ENCODE measurements at regions not wholly inside any gene's neighbourhood (a gene's known extent, or its start where the extent isn't known, plus 50 kb on each side); places are given as distances from the start of the nearest gene placed in this dataset.

GRCh38 chr7:125877246-125877645 is 947.6 kb upstream of the POT1 start:
- no peak for ATAC-seq (ENCODE audit: insufficient number of reproducible peaks, low FRiP score, low read depth)
- no peak overlapping the region for H3K27ac ChIP-seq

GRCh38 chr7:125876431-125876830 is 946.8 kb upstream of the POT1 start:
- no peaks in the 10 kb centered on the region for H3K9me3 ChIP-seq
- no peak overlapping the region for H3K27ac ChIP-seq
- no peak for ATAC-seq (ENCODE audit: insufficient number of reproducible peaks, low FRiP score, low read depth)
- no peaks in the 10 kb centered on the region for H3K4me1 ChIP-seq (ENCODE audit: control insufficient read depth in 1 of 2, low read depth in 2 of 2)
- no peaks in the 10 kb centered on the region for H3K27me3 ChIP-seq (replicated peaks; ENCODE audit: insufficient read depth)
- no peak for DNase-seq (ENCODE audit: low spot score)
- TF ChIP-seq CTCF (IDR thresholded peaks at IDR 0.05) = no peak
- H3K36me3 ChIP-seq = no peaks in the 10 kb centered on the region
- no peak overlapping the region for H3K4me3 ChIP-seq

More at GRCh38 chr7:125877246-125877645, 947.6 kb upstream of the POT1 start:
- TF ChIP-seq CTCF (IDR thresholded peaks at IDR 0.05) = no peak
- DNase-seq (ENCODE audit: low spot score) = no peak
- no peak overlapping the region for H3K4me3 ChIP-seq
- no peaks in the 10 kb centered on the region for H3K27me3 ChIP-seq (replicated peaks; ENCODE audit: insufficient read depth)
- H3K4me1 ChIP-seq (ENCODE audit: control insufficient read depth in 1 of 2, low read depth in 2 of 2) = no peaks in the 10 kb centered on the region
- H3K36me3 ChIP-seq = no peaks in the 10 kb centered on the region
- no peaks in the 10 kb centered on the region for H3K9me3 ChIP-seq

GRCh38 chr7:125871431-125871830 is 941.8 kb upstream of the POT1 start:
- H3K36me3 ChIP-seq = no peaks in the 10 kb centered on the region
- no peaks in the 10 kb centered on the region for H3K4me1 ChIP-seq (ENCODE audit: control insufficient read depth in 1 of 2, low read depth in 2 of 2)
- H3K27me3 ChIP-seq (replicated peaks; ENCODE audit: insufficient read depth) = no peaks in the 10 kb centered on the region
- no peak for DNase-seq (ENCODE audit: low spot score)
- no peak for TF ChIP-seq CTCF (IDR thresholded peaks at IDR 0.05)
- no peaks in the 10 kb centered on the region for H3K9me3 ChIP-seq
- H3K4me3 ChIP-seq = no peak overlapping the region
- no peak overlapping the region for H3K27ac ChIP-seq
- no peak for ATAC-seq (ENCODE audit: insufficient number of reproducible peaks, low FRiP score, low read depth)

DNA sequence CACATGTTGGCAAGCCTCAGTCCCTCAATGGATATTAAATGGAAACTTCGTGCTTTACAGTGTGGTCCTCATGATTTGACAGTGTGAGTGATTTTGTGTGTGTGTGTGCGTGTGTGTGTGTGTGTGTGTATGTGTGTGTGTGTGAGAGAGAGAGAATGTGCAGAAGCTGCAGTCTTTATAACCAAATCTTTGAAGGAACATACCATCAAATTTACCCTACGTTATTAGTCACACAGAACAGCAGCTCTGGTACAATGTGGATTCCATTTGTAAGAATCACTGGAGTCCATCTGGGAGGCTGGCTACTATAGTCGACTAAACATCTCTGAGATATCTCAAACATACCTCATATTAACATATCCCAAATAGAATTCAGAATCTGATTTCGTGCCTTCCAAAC is 928.0 kb upstream of the POT1 start:
- Histone ChIP-seq H3K36me3 (no peaks in the 10 kb centered on the region), H3K4me3 (no peak overlapping the region), H3K27ac (no peak overlapping the region), H3K9me3 (no peaks in the 10 kb centered on the region), H3K27me3 (replicated peaks; ENCODE audit: insufficient read depth) (no peaks in the 10 kb centered on the region), H3K4me1 (ENCODE audit: control insufficient read depth in 1 of 2, low read depth in 2 of 2) (no peaks in the 10 kb centered on the region)
- ATAC-seq (ENCODE audit: insufficient number of reproducible peaks, low FRiP score, low read depth) = no peak
- no peak for DNase-seq (ENCODE audit: low spot score)
- no peak for TF ChIP-seq CTCF (IDR thresholded peaks at IDR 0.05)

- no peak for TF ChIP-seq CTCF (IDR thresholded peaks at IDR 0.05)
- peaks cover 15% of the 10 kb centered on the region for H3K9me3 ChIP-seq
- ATAC-seq (ENCODE audit: insufficient number of reproducible peaks, low FRiP score, low read depth) (no peak), DNase-seq (ENCODE audit: low spot score) (no peak)
- H3K27ac ChIP-seq = no peak overlapping the region
- no peaks in the 10 kb centered on the region for H3K36me3 ChIP-seq
- no peaks in the 10 kb centered on the region for H3K27me3 ChIP-seq (replicated peaks; ENCODE audit: insufficient read depth)
- no peaks in the 10 kb centered on the region for H3K4me1 ChIP-seq (ENCODE audit: control insufficient read depth in 1 of 2, low read depth in 2 of 2)
- H3K4me3 ChIP-seq = no peak overlapping the region
These were observed 918.5 kb upstream of the POT1 start for GRCh38 chr7:125848157-125848556.
